Fibroblast of skin of left quadriceps (primary cell): ENCODE measurements at regions not wholly inside any gene's neighbourhood (a gene's known extent, or its start where the extent isn't known, plus 50 kb on each side); places are given as distances from the start of the nearest gene placed in this dataset.
"Not testable (repeated sequence)": the region's sequence is repeated elsewhere in the genome, so short reads cannot be mapped to it uniquely, and the experiment has no call there.

ENCODE experiments used
- DNase-seq, 2 experiments: peaks; one replicate each; pipeline ENCODE4 v3.0.0-alpha.2; 2013; ENCODE audit warnings: low read depth in 2 of 2

GRCh38 chr5:6273749-6274148 is 104.6 kb downstream of the MED10 start:
- no peak for DNase-seq

GRCh38 chr5:6273090-6273735 is 105.1 kb downstream of the MED10 start:
- no peak for DNase-seq

- DNase-seq, result no peak
Measured at GRCh38 chr5:6269925-6270324, 108.4 kb downstream of the MED10 start.

- no peak for DNase-seq
Measured at GRCh38 chr5:6266671-6267197, 111.6 kb downstream of the MED10 start.

- no peak for DNase-seq
Measured at GRCh38 chr5:6264394-6264793, 114.0 kb downstream of the MED10 start.

GRCh38 chr5:6262651-6263363 is 115.5 kb downstream of the MED10 start:
- no peak for DNase-seq

GRCh38 chr5:6261668-6262067 is 116.7 kb downstream of the MED10 start:
- DNase-seq, result no peak

GRCh38 chr5:6261256-6261655 is 117.1 kb downstream of the MED10 start:
- DNase-seq, result no peak

GRCh38 chr5:6260846-6261245 is 117.5 kb downstream of the MED10 start:
- no peak for DNase-seq

- no peak for DNase-seq
Measured at GRCh38 chr5:6256901-6257300, 121.4 kb downstream of the MED10 start.

GRCh38 chr5:6255956-6256355 is 122.4 kb downstream of the MED10 start:
- no peak for DNase-seq

GRCh38 chr5:6253846-6254245 is 124.5 kb downstream of the MED10 start:
- no peak for DNase-seq

- no peak for DNase-seq
Measured at GRCh38 chr5:6253281-6253680, 125.1 kb downstream of the MED10 start.

- DNase-seq, result no peak
Measured at GRCh38 chr5:6252581-6252980, 125.8 kb downstream of the MED10 start.

- DNase-seq, result no peak
Measured at GRCh38 chr5:6251565-6252102, 126.7 kb downstream of the MED10 start.

GRCh38 chr5:6250121-6250520 is 128.2 kb downstream of the MED10 start:
- DNase-seq, result no peak

GRCh38 chr5:6248132-6248531 is 130.2 kb downstream of the MED10 start:
- DNase-seq, result no peak

GRCh38 chr5:6246820-6247437 is 131.4 kb downstream of the MED10 start:
- DNase-seq, result no peak

GRCh38 chr5:6244339-6244714 is 134.0 kb downstream of the MED10 start:
- DNase-seq, result no peak

GRCh38 chr5:6243706-6244338 is 134.5 kb downstream of the MED10 start:
- DNase-seq, result no peak

- DNase-seq, result not testable (repeated sequence)
Measured at GRCh38 chr5:6241056-6241455, 137.3 kb downstream of the MED10 start.

GRCh38 chr5:6236858-6237481 is 141.4 kb downstream of the MED10 start:
- DNase-seq, result no peak
